ENCODE measurements at regions not wholly inside any gene's neighbourhood (a gene's known extent, or its start where the extent isn't known, plus 50 kb on each side); places are given as distances from the start of the nearest gene placed in this dataset.

DNA sequence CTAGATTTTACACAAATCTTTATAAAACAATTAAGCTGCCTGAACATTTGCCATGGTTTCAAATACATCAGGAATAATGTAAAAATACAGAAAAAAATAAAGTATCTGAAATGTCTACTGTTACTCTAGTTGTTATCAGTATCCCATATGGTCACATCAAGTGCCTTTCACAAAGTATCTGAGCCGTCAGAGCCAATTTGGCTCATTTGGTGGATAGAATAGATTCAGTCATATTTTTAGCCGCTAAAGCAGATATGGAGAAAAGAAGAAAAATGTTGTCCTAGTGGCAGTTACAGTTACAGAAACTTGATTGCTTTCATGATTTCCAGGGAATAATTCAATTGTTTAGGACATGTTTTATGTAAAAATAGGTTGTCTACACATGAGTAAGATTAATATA lies 641.1 kb downstream of the RAPGEF2 start:
- TF ChIP-seq CTCF (IDR thresholded peaks at IDR 0.05) (no peak), SIN3A (IDR thresholded peaks at IDR 0.05; ENCODE audit: borderline replicate concordance, insufficient read depth, low read depth, low read length) (no peak), TCF7L2 (IDR thresholded peaks at IDR 0.05; ENCODE audit: low read depth, low read length) (no peak), POLR2AphosphoS5 (IDR thresholded peaks at IDR 0.05; ENCODE audit: low read depth, low read length) (no peak)
- TF ChIP-seq, protein P1, sequence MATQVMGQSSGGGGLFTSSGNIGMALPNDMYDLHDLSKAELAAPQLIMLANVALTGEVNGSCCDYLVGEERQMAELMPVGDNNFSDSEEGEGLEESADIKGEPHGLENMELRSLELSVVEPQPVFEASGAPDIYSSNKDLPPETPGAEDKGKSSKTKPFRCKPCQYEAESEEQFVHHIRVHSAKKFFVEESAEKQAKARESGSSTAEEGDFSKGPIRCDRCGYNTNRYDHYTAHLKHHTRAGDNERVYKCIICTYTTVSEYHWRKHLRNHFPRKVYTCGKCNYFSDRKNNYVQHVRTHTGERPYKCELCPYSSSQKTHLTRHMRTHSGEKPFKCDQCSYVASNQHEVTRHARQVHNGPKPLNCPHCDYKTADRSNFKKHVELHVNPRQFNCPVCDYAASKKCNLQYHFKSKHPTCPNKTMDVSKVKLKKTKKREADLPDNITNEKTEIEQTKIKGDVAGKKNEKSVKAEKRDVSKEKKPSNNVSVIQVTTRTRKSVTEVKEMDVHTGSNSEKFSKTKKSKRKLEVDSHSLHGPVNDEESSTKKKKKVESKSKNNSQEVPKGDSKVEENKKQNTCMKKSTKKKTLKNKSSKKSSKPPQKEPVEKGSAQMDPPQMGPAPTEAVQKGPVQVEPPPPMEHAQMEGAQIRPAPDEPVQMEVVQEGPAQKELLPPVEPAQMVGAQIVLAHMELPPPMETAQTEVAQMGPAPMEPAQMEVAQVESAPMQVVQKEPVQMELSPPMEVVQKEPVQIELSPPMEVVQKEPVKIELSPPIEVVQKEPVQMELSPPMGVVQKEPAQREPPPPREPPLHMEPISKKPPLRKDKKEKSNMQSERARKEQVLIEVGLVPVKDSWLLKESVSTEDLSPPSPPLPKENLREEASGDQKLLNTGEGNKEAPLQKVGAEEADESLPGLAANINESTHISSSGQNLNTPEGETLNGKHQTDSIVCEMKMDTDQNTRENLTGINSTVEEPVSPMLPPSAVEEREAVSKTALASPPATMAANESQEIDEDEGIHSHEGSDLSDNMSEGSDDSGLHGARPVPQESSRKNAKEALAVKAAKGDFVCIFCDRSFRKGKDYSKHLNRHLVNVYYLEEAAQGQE (IDR thresholded peaks at IDR 0.05; ENCODE audit: insufficient read depth in 1 of 2, low read depth in 2 of 2, low read length in 1 of 2), result no peak
- no peak overlapping the region for H3K27ac ChIP-seq (ENCODE audit: low read length)
- CTCF ChIA-PET, result no interaction called here
- H3K9me3 ChIP-seq (ENCODE audit: control insufficient read depth, insufficient read depth, low read depth, low read length), result no peaks in the 10 kb centered on the region
- no peak for ATAC-seq
- in situ Hi-C loops (cut with HindIII; ENCODE audit: low pct_unique_long_range_greater_than_20kb, low sequenced_read_pairs), result no loop called here
- H3K4me1 ChIP-seq (ENCODE audit: control insufficient read depth, insufficient read depth, low read length), result no peaks in the 10 kb centered on the region
- intact Hi-C loops (cut with micrococcal nuclease; ENCODE audit: unreplicated experiment), result loop anchor here (10.0 kb wide), 1 partner anchor 109 kb away; no protein-coding TSS in a partner anchor
- H3K4me3 ChIP-seq (ENCODE audit: low read depth in 2 of 2, low read length in 2 of 2), result no peak overlapping the region
- no peaks in the 10 kb centered on the region for H3K36me3 ChIP-seq (ENCODE audit: control insufficient read depth, insufficient read depth, low read length)
- H3K27me3 ChIP-seq (ENCODE audit: control insufficient read depth, insufficient read depth, low read length), result no peaks in the 10 kb centered on the region
- no TSS peak for BruUV-seq (replicated peaks)
- DNase-seq (ENCODE audit: low read depth, low spot score), result no peak
- POLR2A ChIA-PET, result no interaction called here

DNA sequence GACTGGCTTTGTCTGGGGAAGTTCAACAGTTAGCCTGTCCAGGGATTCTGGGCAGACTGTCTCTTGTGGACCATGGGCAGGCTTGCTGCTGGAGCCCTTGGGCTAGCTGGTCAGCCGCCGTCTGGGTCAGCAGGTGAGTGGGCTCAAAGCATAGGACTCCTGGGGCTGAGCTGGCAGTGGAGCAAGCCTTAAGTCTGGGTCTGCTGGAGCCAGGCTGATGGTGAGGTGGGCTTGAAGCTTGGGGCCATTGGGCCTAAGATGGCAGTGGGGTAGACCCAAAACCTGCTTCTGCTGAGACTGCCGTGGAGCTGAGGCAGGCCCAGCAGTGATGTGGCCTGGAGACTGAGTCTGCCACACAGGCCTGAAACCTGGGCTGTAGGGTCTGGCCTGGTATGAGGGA lies 645.1 kb downstream of the RAPGEF2 start:
- Histone ChIP-seq H3K27me3 (ENCODE audit: control insufficient read depth, insufficient read depth, low read length) (no peaks in the 10 kb centered on the region), H3K36me3 (ENCODE audit: control insufficient read depth, insufficient read depth, low read length) (no peaks in the 10 kb centered on the region), H3K4me3 (ENCODE audit: low read depth in 2 of 2, low read length in 2 of 2) (no peak overlapping the region), H3K9me3 (ENCODE audit: control insufficient read depth, insufficient read depth, low read depth, low read length) (no peaks in the 10 kb centered on the region), H3K4me1 (ENCODE audit: control insufficient read depth, insufficient read depth, low read length) (no peaks in the 10 kb centered on the region), H3K27ac (ENCODE audit: low read length) (no peak overlapping the region)
- CTCF ChIA-PET, result no interaction called here
- no peak for DNase-seq (ENCODE audit: low read depth, low spot score)
- in situ Hi-C loops (cut with HindIII; ENCODE audit: low pct_unique_long_range_greater_than_20kb, low sequenced_read_pairs) (no loop called here), intact Hi-C loops (cut with micrococcal nuclease; ENCODE audit: unreplicated experiment) (loop anchor here (10.0 kb wide), 1 partner anchor 113 kb away; no protein-coding TSS in a partner anchor)
- no peak for ATAC-seq
- BruUV-seq (replicated peaks), result no TSS peak
- TF ChIP-seq SIN3A (IDR thresholded peaks at IDR 0.05; ENCODE audit: borderline replicate concordance, insufficient read depth, low read depth, low read length) (no peak), CTCF (IDR thresholded peaks at IDR 0.05) (no peak), TCF7L2 (IDR thresholded peaks at IDR 0.05; ENCODE audit: low read depth, low read length) (no peak), POLR2AphosphoS5 (IDR thresholded peaks at IDR 0.05; ENCODE audit: low read depth, low read length) (no peak)
- TF ChIP-seq, protein P1 (IDR thresholded peaks at IDR 0.05; ENCODE audit: insufficient read depth in 1 of 2, low read depth in 2 of 2, low read length in 1 of 2), result no peak
- POLR2A ChIA-PET, result no interaction called here

Data from Panc1 (cell line).